ENCODE measurements at regions not wholly inside any gene's neighbourhood (a gene's known extent, or its start where the extent isn't known, plus 50 kb on each side); places are given as distances from the start of the nearest gene placed in this dataset.

- FAIRE-seq, result no peak
- DNase-seq (ENCODE audit: insufficient read length), result no peak
- TF ChIP-seq POLR2AphosphoS5 (IDR thresholded peaks at IDR 0.05; ENCODE audit: low read depth, low read length) (no peak), TAF1 (IDR thresholded peaks at IDR 0.05; ENCODE audit: borderline replicate concordance, low read depth, low read length) (no peak), POLR2A (IDR thresholded peaks at IDR 0.05; ENCODE audit: low read depth, low read length) (no peak)
Measured at GRCh38 chr3:84165328-84165727, 793.5 kb upstream of the CADM2 start.

GRCh38 chr3:84175449-84175848 is 783.3 kb upstream of the CADM2 start:
- FAIRE-seq (no peak), DNase-seq (ENCODE audit: insufficient read length) (no peak)
- TF ChIP-seq POLR2AphosphoS5 (IDR thresholded peaks at IDR 0.05; ENCODE audit: low read depth, low read length) (no peak), POLR2A (IDR thresholded peaks at IDR 0.05; ENCODE audit: low read depth, low read length) (no peak), TAF1 (IDR thresholded peaks at IDR 0.05; ENCODE audit: borderline replicate concordance, low read depth, low read length) (no peak)

GRCh38 chr3:84184937-84185336 is 773.9 kb upstream of the CADM2 start:
- TF ChIP-seq TAF1 (IDR thresholded peaks at IDR 0.05; ENCODE audit: borderline replicate concordance, low read depth, low read length) (no peak), POLR2AphosphoS5 (IDR thresholded peaks at IDR 0.05; ENCODE audit: low read depth, low read length) (no peak), POLR2A (IDR thresholded peaks at IDR 0.05; ENCODE audit: low read depth, low read length) (no peak)
- no peak for FAIRE-seq
- DNase-seq (ENCODE audit: insufficient read length), result no peak

GRCh38 chr3:84194029-84194428 is 764.8 kb upstream of the CADM2 start:
- FAIRE-seq (no peak), DNase-seq (ENCODE audit: insufficient read length) (no peak)
- TF ChIP-seq POLR2AphosphoS5 (IDR thresholded peaks at IDR 0.05; ENCODE audit: low read depth, low read length) (no peak), TAF1 (IDR thresholded peaks at IDR 0.05; ENCODE audit: borderline replicate concordance, low read depth, low read length) (no peak), POLR2A (IDR thresholded peaks at IDR 0.05; ENCODE audit: low read depth, low read length) (no peak)

- no peak for TF ChIP-seq POLR2A (IDR thresholded peaks at IDR 0.05; ENCODE audit: low read depth, low read length)
- TF ChIP-seq POLR2AphosphoS5 (IDR thresholded peaks at IDR 0.05; ENCODE audit: low read depth, low read length), result no peak
- TF ChIP-seq TAF1 (IDR thresholded peaks at IDR 0.05; ENCODE audit: borderline replicate concordance, low read depth, low read length), result no peak
- FAIRE-seq (no peak), DNase-seq (ENCODE audit: insufficient read length) (no peak)
Measured at GRCh38 chr3:84209474-84209873, 749.3 kb upstream of the CADM2 start.

- FAIRE-seq (no peak), DNase-seq (ENCODE audit: insufficient read length) (no peak)
- TF ChIP-seq POLR2A (IDR thresholded peaks at IDR 0.05; ENCODE audit: low read depth, low read length), result no peak
Measured at GRCh38 chr3:84223512-84223911, 735.3 kb upstream of the CADM2 start.

- DNase-seq (ENCODE audit: insufficient read length), result no peak
- TF ChIP-seq POLR2A (IDR thresholded peaks at IDR 0.05; ENCODE audit: low read depth, low read length), result no peak
- no peak for TF ChIP-seq TAF1 (IDR thresholded peaks at IDR 0.05; ENCODE audit: borderline replicate concordance, low read depth, low read length)
- no peak for TF ChIP-seq POLR2AphosphoS5 (IDR thresholded peaks at IDR 0.05; ENCODE audit: low read depth, low read length)
- no peak for FAIRE-seq
Measured at GRCh38 chr3:84224262-84224661, 734.5 kb upstream of the CADM2 start.

GRCh38 chr3:84236261-84236660 is 722.5 kb upstream of the CADM2 start:
- FAIRE-seq, result no peak
- TF ChIP-seq TAF1 (IDR thresholded peaks at IDR 0.05; ENCODE audit: borderline replicate concordance, low read depth, low read length) (no peak), POLR2A (IDR thresholded peaks at IDR 0.05; ENCODE audit: low read depth, low read length) (no peak), POLR2AphosphoS5 (IDR thresholded peaks at IDR 0.05; ENCODE audit: low read depth, low read length) (no peak)

GRCh38 chr3:84245789-84246188 is 713.0 kb upstream of the CADM2 start:
- FAIRE-seq (no peak), DNase-seq (ENCODE audit: insufficient read length) (no peak)
- TF ChIP-seq TAF1 (IDR thresholded peaks at IDR 0.05; ENCODE audit: borderline replicate concordance, low read depth, low read length) (no peak), POLR2A (IDR thresholded peaks at IDR 0.05; ENCODE audit: low read depth, low read length) (no peak), POLR2AphosphoS5 (IDR thresholded peaks at IDR 0.05; ENCODE audit: low read depth, low read length) (no peak)

More at GRCh38 chr3:84236261-84236660, 722.5 kb upstream of the CADM2 start:
- DNase-seq (ENCODE audit: insufficient read length), result no peak

GRCh38 chr3:84260596-84260995 is 698.2 kb upstream of the CADM2 start:
- no peak for FAIRE-seq
- TF ChIP-seq TAF1 (IDR thresholded peaks at IDR 0.05; ENCODE audit: borderline replicate concordance, low read depth, low read length), result no peak
- no peak for DNase-seq (ENCODE audit: insufficient read length)

- FAIRE-seq (no peak), DNase-seq (ENCODE audit: insufficient read length) (no peak)
- TF ChIP-seq POLR2A (IDR thresholded peaks at IDR 0.05; ENCODE audit: low read depth, low read length) (no peak), POLR2AphosphoS5 (IDR thresholded peaks at IDR 0.05; ENCODE audit: low read depth, low read length) (no peak), TAF1 (IDR thresholded peaks at IDR 0.05; ENCODE audit: borderline replicate concordance, low read depth, low read length) (no peak)
Measured at GRCh38 chr3:84265768-84266167, 693.0 kb upstream of the CADM2 start.

- TF ChIP-seq POLR2A (IDR thresholded peaks at IDR 0.05; ENCODE audit: low read depth, low read length) (no peak), POLR2AphosphoS5 (IDR thresholded peaks at IDR 0.05; ENCODE audit: low read depth, low read length) (no peak), TAF1 (IDR thresholded peaks at IDR 0.05; ENCODE audit: borderline replicate concordance, low read depth, low read length) (no peak)
- no peak for FAIRE-seq
- DNase-seq (ENCODE audit: insufficient read length), result no peak
Measured at GRCh38 chr3:84275532-84275931, 683.3 kb upstream of the CADM2 start.

- DNase-seq (ENCODE audit: insufficient read length) (no peak), FAIRE-seq (no peak)
- TF ChIP-seq POLR2AphosphoS5 (IDR thresholded peaks at IDR 0.05; ENCODE audit: low read depth, low read length), result no peak
- no peak for TF ChIP-seq POLR2A (IDR thresholded peaks at IDR 0.05; ENCODE audit: low read depth, low read length)
- TF ChIP-seq TAF1 (IDR thresholded peaks at IDR 0.05; ENCODE audit: borderline replicate concordance, low read depth, low read length), result no peak
Measured at GRCh38 chr3:84277562-84278224, 681.1 kb upstream of the CADM2 start.

All from GM12892 (cell line).